22Rv1 (cell line): ENCODE measurements at regions not wholly inside any gene's neighbourhood (a gene's known extent, or its start where the extent isn't known, plus 50 kb on each side); places are given as distances from the start of the nearest gene placed in this dataset.

ENCODE experiments used
- H3K27ac ChIP-seq: fragments of 450-650 bp; 2 replicates; pipeline ENCODE4 v1.5.1; 2017
- ZFX ChIP-seq: fragments of 450-650 bp; IDR thresholded peaks from 2 replicates; pipeline ENCODE4 v1.6.1; 2017; ENCODE audit warnings: antibody characterized with exemption, borderline replicate concordance
- TF ChIP-seq, protein P1 (sequence below): fragments of 450-650 bp; IDR thresholded peaks from 2 replicates; pipeline ENCODE4 v1.5.1; 2017; ENCODE audit warnings: mild to moderate bottlenecking

DNA sequence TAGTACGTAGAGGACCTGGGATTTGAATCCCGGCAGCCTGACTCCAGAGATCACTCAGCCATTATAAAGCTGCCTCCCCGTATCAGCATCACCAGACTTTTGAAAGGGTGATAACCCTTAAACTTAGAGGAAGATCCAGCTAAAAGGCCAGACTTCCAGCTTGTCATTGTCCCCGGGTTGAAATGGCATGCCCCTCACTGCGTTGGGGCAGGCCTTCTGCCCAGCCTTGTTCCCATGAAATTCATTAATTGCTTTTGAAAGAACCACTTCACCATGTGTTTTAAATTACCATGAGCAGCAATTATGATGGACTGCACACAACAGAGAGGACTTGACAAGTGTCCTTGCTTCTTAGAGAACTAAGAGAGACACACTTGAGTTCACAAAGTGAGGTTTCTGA is 269.6 kb upstream of the CRY1 start:
- H3K27ac ChIP-seq, result no peak overlapping the region
- TF ChIP-seq ZFX, result no peak
- TF ChIP-seq, protein P1, sequence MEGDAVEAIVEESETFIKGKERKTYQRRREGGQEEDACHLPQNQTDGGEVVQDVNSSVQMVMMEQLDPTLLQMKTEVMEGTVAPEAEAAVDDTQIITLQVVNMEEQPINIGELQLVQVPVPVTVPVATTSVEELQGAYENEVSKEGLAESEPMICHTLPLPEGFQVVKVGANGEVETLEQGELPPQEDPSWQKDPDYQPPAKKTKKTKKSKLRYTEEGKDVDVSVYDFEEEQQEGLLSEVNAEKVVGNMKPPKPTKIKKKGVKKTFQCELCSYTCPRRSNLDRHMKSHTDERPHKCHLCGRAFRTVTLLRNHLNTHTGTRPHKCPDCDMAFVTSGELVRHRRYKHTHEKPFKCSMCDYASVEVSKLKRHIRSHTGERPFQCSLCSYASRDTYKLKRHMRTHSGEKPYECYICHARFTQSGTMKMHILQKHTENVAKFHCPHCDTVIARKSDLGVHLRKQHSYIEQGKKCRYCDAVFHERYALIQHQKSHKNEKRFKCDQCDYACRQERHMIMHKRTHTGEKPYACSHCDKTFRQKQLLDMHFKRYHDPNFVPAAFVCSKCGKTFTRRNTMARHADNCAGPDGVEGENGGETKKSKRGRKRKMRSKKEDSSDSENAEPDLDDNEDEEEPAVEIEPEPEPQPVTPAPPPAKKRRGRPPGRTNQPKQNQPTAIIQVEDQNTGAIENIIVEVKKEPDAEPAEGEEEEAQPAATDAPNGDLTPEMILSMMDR, result no peak

DNA sequence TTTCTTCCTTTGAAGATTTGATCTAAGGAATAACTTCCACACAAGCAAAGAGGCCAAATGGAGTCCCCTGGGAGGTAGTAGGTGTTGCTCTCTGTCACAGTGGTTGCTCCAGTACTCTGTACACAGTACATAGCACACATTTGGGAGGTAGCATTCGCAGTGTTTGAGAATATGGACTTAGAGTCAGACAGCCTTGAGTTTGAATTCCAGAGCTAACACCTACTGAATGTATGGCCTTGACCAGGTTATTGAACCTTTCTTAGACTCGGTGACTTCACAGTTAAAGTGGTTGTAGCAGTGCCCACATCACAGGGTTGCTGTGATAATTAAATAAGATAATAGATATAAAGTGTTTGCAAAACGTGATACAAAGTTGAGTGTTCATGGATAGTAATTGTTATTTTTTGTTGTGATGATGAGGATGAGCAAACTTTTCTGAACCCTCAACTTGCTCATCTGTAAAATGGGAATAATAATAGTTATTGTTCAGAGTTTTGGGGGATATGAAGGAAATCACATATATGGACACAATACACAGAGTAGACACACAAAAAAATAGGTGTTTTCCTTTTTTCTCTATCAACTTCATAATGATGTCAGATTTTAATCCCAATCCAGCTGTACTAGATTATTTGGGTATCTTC is 271.6 kb upstream of the CRY1 start:
- H3K27ac ChIP-seq, result no peak overlapping the region
- TF ChIP-seq, protein P1, result no peak
- TF ChIP-seq ZFX, result no peak

- TF ChIP-seq, protein P1, result no peak
Observed at GRCh38 chr12:107365703-107366102, 272.4 kb upstream of the CRY1 start.

DNA sequence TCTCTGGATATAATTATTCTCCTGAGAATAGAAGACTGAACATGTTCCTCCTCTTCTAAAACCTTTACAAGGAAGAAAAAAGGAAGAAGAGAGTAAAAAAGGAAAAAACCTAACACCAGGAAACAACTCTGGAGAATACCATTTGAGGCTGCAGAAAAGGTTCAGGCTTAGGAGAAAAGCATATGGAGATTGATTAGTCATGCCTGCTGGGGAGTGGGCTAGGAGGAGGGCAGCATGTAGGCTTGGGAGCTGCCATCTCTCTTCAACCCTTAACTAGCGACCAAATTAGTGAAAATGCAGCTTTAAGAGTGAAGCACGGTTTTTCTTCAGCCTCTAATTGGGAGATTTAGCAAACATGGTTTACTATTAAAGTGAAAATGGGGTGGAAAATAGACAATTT is 273.0 kb upstream of the CRY1 start:
- no peak for TF ChIP-seq ZFX
- TF ChIP-seq, protein P1, result no peak
- H3K27ac ChIP-seq, result no peak overlapping the region

More at GRCh38 chr12:107365703-107366102, 272.4 kb upstream of the CRY1 start:
- H3K27ac ChIP-seq, result no peak overlapping the region

GRCh38 chr12:107368586-107368985 is 275.2 kb upstream of the CRY1 start:
- TF ChIP-seq, protein P1, result no peak
- TF ChIP-seq ZFX, result no peak
- H3K27ac ChIP-seq, result no peak overlapping the region

GRCh38 chr12:107369006-107369405 is 275.7 kb upstream of the CRY1 start:
- H3K27ac ChIP-seq, result no peak overlapping the region
- TF ChIP-seq ZFX, result no peak
- TF ChIP-seq, protein P1, result no peak

GRCh38 chr12:107369679-107370078 is 276.3 kb upstream of the CRY1 start:
- TF ChIP-seq, protein P1, result no peak
- no peak for TF ChIP-seq ZFX
- H3K27ac ChIP-seq, result no peak overlapping the region
